HepG2 (cell line): ENCODE measurements at regions not wholly inside any gene's neighbourhood (a gene's known extent, or its start where the extent isn't known, plus 50 kb on each side); places are given as distances from the start of the nearest gene placed in this dataset.

Experiments
- ATAC-seq: fragments of 200-7000 bp; cut with Tn5 transposase; 3 replicates; pipeline ENCODE4 v1.9.1; 2020; ENCODE audit warnings: mild to moderate bottlenecking, moderate library complexity
- BruUV-seq: library from RNA; stranded (reverse); fragments of 400-500 nt; replicated peaks from 2 replicates; lab custom pipeline; 2021; lab: Mats Ljungman, UMichigan
- CTCF ChIA-PET: fragments of 300-600 bp; formaldehyde crosslinking; extraction: SDS; loops from one replicate; lab custom pipeline; 2021; ENCODE audit warnings: low total read pairs, inconsistent platforms, low intra/inter-chr PET ratio; lab: Yijun Ruan, JAX
- POLR2A ChIA-PET: fragments of 350-600 bp; sonication (Branson Sonifier 250); formaldehyde crosslinking; loops from one replicate; lab custom pipeline; 2020; ENCODE audit warnings: antibody characterized with exemption, inconsistent platforms; lab: Yijun Ruan, JAX
- DNase-seq: peaks from one replicate; pipeline ENCODE4 v3.0.0-alpha.2; 2015; ENCODE audit warnings: low spot score
- FAIRE-seq: peaks from 3 replicates; lab custom pipeline; 2011; peaks lifted over from hg19 to GRCh38; lab: Jason Lieb, UNC
- H2AFZ ChIP-seq: one replicate; pipeline ENCODE4 v1.6.1; 2011; ENCODE audit warnings: low read length, inconsistent platforms
- H3K27ac ChIP-seq: fragments of 300-600 bp; 3 replicates; pipeline ENCODE4 v1.8.0; 2011; ENCODE audit warnings: mixed run types, mild to moderate bottlenecking, mixed read lengths, low read length, inconsistent platforms; ENCODE audit not compliant: insufficient read depth; ENCODE audit errors: extremely low read length
- H3K27me3 ChIP-seq, 2 experiments: fragments of 200-600 bp in 1 of 2; 2 replicates in 1 of 2; 3 replicates in 1 of 2; pipeline versions ENCODE4 v1.6.0 to v1.8.0; 2011; ENCODE audit warnings: low read length in 2 of 2, mild to moderate bottlenecking in 2 of 2, moderate library complexity in 2 of 2, inconsistent platforms in 1 of 2; ENCODE audit not compliant: insufficient read depth in 2 of 2, control insufficient read depth in 1 of 2
- H3K36me3 ChIP-seq, 2 experiments: fragments of 200-600 bp in 1 of 2; replicated peaks in 1 of 2; 2 replicates in 1 of 2; 3 replicates in 1 of 2; pipeline versions ENCODE4 v1.5.1 to v1.8.0; 2011; ENCODE audit warnings: low read length in 2 of 2, inconsistent platforms in 1 of 2; ENCODE audit not compliant: insufficient read depth in 2 of 2, control insufficient read depth in 1 of 2
- H3K4me1 ChIP-seq: 2 replicates; pipeline ENCODE4 v1.5.1; 2012; ENCODE audit warnings: low read length, inconsistent platforms; ENCODE audit not compliant: insufficient read depth
- H3K4me2 ChIP-seq: 2 replicates; pipeline ENCODE4 v1.6.0; 2011; ENCODE audit warnings: low read depth, low read length, inconsistent platforms
- H3K4me3 ChIP-seq, 3 experiments: fragments of 200-600 bp in 1 of 3; sonication (generic), shearing (Covaris generic) in 1 of 3; replicated peaks in 1 of 3; 2 replicates each; pipeline ENCODE4 v1.5.1; 2011 to 2016; ENCODE audit warnings: low read length in 3 of 3, inconsistent platforms in 2 of 3, low read depth in 2 of 3, mild to moderate bottlenecking in 2 of 3, control low read depth in 1 of 3, mixed read lengths in 1 of 3; ENCODE audit not compliant: insufficient read depth in 1 of 3
- H3K79me2 ChIP-seq: one replicate; pipeline ENCODE4 v1.6.1; 2011; ENCODE audit warnings: low read length, inconsistent platforms; ENCODE audit not compliant: insufficient read depth
- H3K9ac ChIP-seq: 2 replicates; pipeline ENCODE4 v1.6.0; 2011; ENCODE audit warnings: mild to moderate bottlenecking, low read depth, low read length, inconsistent platforms; ENCODE audit not compliant: insufficient read depth
- H3K9me3 ChIP-seq: 2 replicates; pipeline ENCODE4 v1.5.1; 2012; ENCODE audit warnings: mild to moderate bottlenecking, low read length
- H4K20me1 ChIP-seq: 2 replicates; pipeline ENCODE4 v1.6.0; 2011; ENCODE audit warnings: inconsistent platforms, mild to moderate bottlenecking, low read length, moderate library complexity; ENCODE audit not compliant: insufficient read depth
- ATF1 ChIP-seq: IDR thresholded peaks from 2 replicates; pipeline ENCODE4 v1.6.1; 2016; ENCODE audit warnings: mild to moderate bottlenecking, control low read depth
- FOXK2 ChIP-seq: fragments of 450-650 bp; IDR thresholded peaks from 2 replicates; pipeline ENCODE4 v1.6.1; 2016
- GTF2F1 ChIP-seq: fragments of 150-350 bp; IDR thresholded peaks from 2 replicates; pipeline ENCODE4 v1.6.1; 2014; ENCODE audit warnings: low read length
- MED1 ChIP-seq: sonication (generic); formaldehyde crosslinking; IDR thresholded peaks from 2 replicates; pipeline ENCODE4 v1.4.0; 2020; ENCODE audit warnings: missing genetic modification reagents
- MZF1 ChIP-seq: sonication (generic); formaldehyde crosslinking; IDR thresholded peaks from 2 replicates; pipeline ENCODE4 v1.8.1; 2023; ENCODE audit warnings: mild to moderate bottlenecking, missing genetic modification reagents, borderline replicate concordance
- NFE2 ChIP-seq: sonication (generic); formaldehyde crosslinking; IDR thresholded peaks from 2 replicates; pipeline ENCODE4 v1.4.0; 2020; ENCODE audit warnings: missing genetic modification reagents
- ZNF614 ChIP-seq: IDR thresholded peaks from 2 replicates; pipeline ENCODE4 v1.6.1; 2018; ENCODE audit warnings: missing biosample characterization, missing genetic modification reagents, inconsistent platforms, borderline replicate concordance
- ZNF709 ChIP-seq: sonication (generic); formaldehyde crosslinking; IDR thresholded peaks from 2 replicates; pipeline ENCODE4 v1.5.0; 2020; ENCODE audit warnings: mild to moderate bottlenecking, missing genetic modification reagents
- ZNF879 ChIP-seq: sonication (generic); formaldehyde crosslinking; IDR thresholded peaks from 2 replicates; pipeline ENCODE4 v1.8.1; 2023; ENCODE audit warnings: missing genetic modification reagents
- ZNF891 ChIP-seq: sonication (generic); formaldehyde crosslinking; IDR thresholded peaks from 2 replicates; pipeline ENCODE4 v1.5.0; 2020; ENCODE audit warnings: mild to moderate bottlenecking, missing genetic modification reagents
- WGBS: methylation state at CpG from one replicate; pipeline ENCODE4 v1.1.6; 2017; ENCODE audit warnings: low lambda C conversion rate; 5-methylcytosine and 5-hydroxymethylcytosine counted together
- in situ Hi-C: cut with HindIII; loops from 2 replicates; pipeline ENCODE4 v1.10.0; 2017; ENCODE audit warnings: low pct_unique_long_range_greater_than_20kb; ENCODE audit not compliant: extremely low pct_ligation_motif_present
- intact Hi-C: fragments of 100-400 bp; cut with micrococcal nuclease; formaldehyde crosslinking; loops from one replicate; pipeline ENCODE4 v1.10.0; 2022; ENCODE audit not compliant: unreplicated experiment
- TF ChIP-seq, protein P1 (sequence below): sonication (generic); formaldehyde crosslinking; IDR thresholded peaks from 2 replicates; pipeline ENCODE4 v1.4.0; 2020; ENCODE audit warnings: missing genetic modification reagents, borderline replicate concordance
- TF ChIP-seq, protein P2 (sequence below): sonication (generic); formaldehyde crosslinking; conservative IDR thresholded peaks from 2 replicates; pipeline ENCODE4 v1.4.0; 2020; ENCODE audit warnings: missing genetic modification reagents
- TF ChIP-seq, protein P3 (sequence below): conservative IDR thresholded peaks from 2 replicates; pipeline ENCODE4 v1.6.1; 2018; ENCODE audit warnings: missing genetic modification reagents
- TF ChIP-seq, protein P4 (sequence below): sonication (generic); formaldehyde crosslinking; IDR thresholded peaks from 2 replicates; pipeline ENCODE4 v1.4.0; 2020; ENCODE audit warnings: missing genetic modification reagents

DNA sequence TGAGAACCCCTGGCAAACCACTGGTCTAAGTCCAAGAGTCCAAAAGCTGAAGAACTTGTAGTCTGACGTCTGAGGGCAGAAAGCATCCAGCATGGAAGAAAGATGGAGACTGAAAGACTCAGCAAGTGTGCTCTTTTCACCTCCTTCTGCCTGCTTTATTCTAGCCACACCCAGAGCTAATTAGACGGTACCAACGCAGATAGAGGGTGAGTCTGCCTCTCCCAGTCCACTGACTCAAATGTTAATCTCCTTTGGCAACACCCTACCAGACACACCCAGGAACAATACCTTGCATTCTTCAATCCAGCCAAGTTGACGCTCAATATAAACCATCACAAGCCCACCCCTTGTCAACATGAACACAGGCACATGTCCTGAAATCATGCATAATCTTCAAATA, 155.1 kb downstream of the CCDC59 start:
- no peak overlapping the region for H3K4me3 ChIP-seq
- ChIA-PET CTCF (no interaction called here), POLR2A (no interaction called here)
- 13% methylated on average over 4 of the region's 4 CpGs for WGBS
- H3K9me3 ChIP-seq: peaks cover 60% of the 10 kb centered on the region
- BruUV-seq: no TSS peak
- intact Hi-C loops: no loop called here
- FAIRE-seq (no peak), DNase-seq (no peak), ATAC-seq (no peak)
- TF ChIP-seq, protein P1, sequence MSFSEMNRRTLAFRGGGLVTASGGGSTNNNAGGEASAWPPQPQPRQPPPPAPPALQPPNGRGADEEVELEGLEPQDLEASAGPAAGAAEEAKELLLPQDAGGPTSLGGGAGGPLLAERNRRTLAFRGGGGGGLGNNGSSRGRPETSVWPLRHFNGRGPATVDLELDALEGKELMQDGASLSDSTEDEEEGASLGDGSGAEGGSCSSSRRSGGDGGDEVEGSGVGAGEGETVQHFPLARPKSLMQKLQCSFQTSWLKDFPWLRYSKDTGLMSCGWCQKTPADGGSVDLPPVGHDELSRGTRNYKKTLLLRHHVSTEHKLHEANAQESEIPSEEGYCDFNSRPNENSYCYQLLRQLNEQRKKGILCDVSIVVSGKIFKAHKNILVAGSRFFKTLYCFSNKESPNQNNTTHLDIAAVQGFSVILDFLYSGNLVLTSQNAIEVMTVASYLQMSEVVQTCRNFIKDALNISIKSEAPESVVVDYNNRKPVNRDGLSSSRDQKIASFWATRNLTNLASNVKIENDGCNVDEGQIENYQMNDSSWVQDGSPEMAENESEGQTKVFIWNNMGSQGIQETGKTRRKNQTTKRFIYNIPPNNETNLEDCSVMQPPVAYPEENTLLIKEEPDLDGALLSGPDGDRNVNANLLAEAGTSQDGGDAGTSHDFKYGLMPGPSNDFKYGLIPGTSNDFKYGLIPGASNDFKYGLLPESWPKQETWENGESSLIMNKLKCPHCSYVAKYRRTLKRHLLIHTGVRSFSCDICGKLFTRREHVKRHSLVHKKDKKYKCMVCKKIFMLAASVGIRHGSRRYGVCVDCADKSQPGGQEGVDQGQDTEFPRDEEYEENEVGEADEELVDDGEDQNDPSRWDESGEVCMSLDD (CRISPR knock-in tag): no peak
- TF ChIP-seq FOXK2 (no peak), ZNF709 (CRISPR knock-in tag) (no peak), ATF1 (CRISPR knock-in tag) (no peak)
- in situ Hi-C loops: no loop called here
- no peaks in the 10 kb centered on the region for H4K20me1 ChIP-seq
- H2AFZ ChIP-seq: no peak overlapping the region
- H3K27ac ChIP-seq: no peak overlapping the region
- no peaks in the 10 kb centered on the region for H3K4me1 ChIP-seq
- H3K9ac ChIP-seq: no peak overlapping the region
- no peaks in the 10 kb centered on the region for H3K27me3 ChIP-seq
- no peak overlapping the region for H3K4me2 ChIP-seq
- no peaks in the 10 kb centered on the region for H3K36me3 ChIP-seq
- no peaks in the 10 kb centered on the region for H3K79me2 ChIP-seq

DNA sequence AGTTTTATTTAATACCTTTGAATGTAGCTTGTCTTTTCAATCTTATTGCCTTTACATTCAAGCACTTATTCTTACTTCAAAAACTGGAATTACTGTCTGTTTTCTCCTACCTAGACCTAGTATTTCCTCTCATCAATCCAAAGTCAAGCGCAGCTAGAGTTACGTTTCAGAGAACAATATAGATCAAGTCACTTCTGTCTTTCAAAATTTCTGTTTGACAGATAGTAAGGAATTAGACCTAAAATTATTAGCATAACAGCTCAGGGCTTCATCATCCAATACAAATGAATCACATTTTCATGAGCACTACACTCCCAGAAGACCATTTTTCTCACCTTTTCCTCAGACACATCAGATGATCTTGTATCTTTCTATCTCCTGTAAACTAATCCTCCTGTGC, 170.6 kb downstream of the CCDC59 start:
- Histone ChIP-seq H3K79me2 (no peaks in the 10 kb centered on the region), H3K27me3 (no peaks in the 10 kb centered on the region), H3K9ac (no peak overlapping the region), H2AFZ (no peak overlapping the region), H3K4me3 (no peak overlapping the region), H3K4me2 (no peak overlapping the region), H3K27ac (no peak overlapping the region), H3K9me3 (no peaks in the 10 kb centered on the region; the same call in none of the 2 replicates), H4K20me1 (no peaks in the 10 kb centered on the region), H3K36me3 (no peaks in the 10 kb centered on the region), H3K4me1 (no peaks in the 10 kb centered on the region)
- no peak for FAIRE-seq
- 47% methylated on average over 2 of the region's 2 CpGs for WGBS
- ChIA-PET CTCF (no interaction called here), POLR2A (no interaction called here)
- DNase-seq: no peak
- no TSS peak for BruUV-seq
- no peak for ATAC-seq
- intact Hi-C loops (no loop called here), in situ Hi-C loops (no loop called here)
- TF ChIP-seq ZNF614 (CRISPR knock-in tag) (no peak), ZNF879 (CRISPR knock-in tag) (no peak), MED1 (no peak), GTF2F1 (no peak), MZF1 (CRISPR knock-in tag) (no peak), NFE2 (no peak), ZNF891 (no peak)
- TF ChIP-seq, protein P2, sequence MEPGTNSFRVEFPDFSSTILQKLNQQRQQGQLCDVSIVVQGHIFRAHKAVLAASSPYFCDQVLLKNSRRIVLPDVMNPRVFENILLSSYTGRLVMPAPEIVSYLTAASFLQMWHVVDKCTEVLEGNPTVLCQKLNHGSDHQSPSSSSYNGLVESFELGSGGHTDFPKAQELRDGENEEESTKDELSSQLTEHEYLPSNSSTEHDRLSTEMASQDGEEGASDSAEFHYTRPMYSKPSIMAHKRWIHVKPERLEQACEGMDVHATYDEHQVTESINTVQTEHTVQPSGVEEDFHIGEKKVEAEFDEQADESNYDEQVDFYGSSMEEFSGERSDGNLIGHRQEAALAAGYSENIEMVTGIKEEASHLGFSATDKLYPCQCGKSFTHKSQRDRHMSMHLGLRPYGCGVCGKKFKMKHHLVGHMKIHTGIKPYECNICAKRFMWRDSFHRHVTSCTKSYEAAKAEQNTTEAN (CRISPR knock-in tag): no peak
- TF ChIP-seq, protein P3, sequence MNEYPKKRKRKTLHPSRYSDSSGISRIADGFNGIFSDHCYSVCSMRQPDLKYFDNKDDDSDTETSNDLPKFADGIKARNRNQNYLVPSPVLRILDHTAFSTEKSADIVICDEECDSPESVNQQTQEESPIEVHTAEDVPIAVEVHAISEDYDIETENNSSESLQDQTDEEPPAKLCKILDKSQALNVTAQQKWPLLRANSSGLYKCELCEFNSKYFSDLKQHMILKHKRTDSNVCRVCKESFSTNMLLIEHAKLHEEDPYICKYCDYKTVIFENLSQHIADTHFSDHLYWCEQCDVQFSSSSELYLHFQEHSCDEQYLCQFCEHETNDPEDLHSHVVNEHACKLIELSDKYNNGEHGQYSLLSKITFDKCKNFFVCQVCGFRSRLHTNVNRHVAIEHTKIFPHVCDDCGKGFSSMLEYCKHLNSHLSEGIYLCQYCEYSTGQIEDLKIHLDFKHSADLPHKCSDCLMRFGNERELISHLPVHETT (CRISPR knock-in tag): no peak
- TF ChIP-seq, protein P4, sequence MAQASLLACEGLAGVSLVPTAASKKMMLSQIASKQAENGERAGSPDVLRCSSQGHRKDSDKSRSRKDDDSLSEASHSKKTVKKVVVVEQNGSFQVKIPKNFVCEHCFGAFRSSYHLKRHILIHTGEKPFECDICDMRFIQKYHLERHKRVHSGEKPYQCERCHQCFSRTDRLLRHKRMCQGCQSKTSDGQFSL (CRISPR knock-in tag): no peak
